HG03457 (cell line): ENCODE measurements at regions not wholly inside any gene's neighbourhood (a gene's known extent, or its start where the extent isn't known, plus 50 kb on each side); places are given as distances from the start of the nearest gene placed in this dataset.

Experiments used
- ATAC-seq: cut with Tn5 transposase; IDR thresholded peaks from one replicate; pipeline ENCODE4 v1.9.1; 2021; ENCODE audit warnings: moderate number of reproducible peaks; ENCODE audit not compliant: unreplicated experiment

GRCh38 chr2:2758793-2759367 is 427.8 kb upstream of the MYT1L start:
- ATAC-seq: no peak

GRCh38 chr2:2757764-2758163 is 426.7 kb upstream of the MYT1L start:
- ATAC-seq: no peak

GRCh38 chr2:2756886-2757285 is 425.8 kb upstream of the MYT1L start:
- no peak for ATAC-seq

DNA sequence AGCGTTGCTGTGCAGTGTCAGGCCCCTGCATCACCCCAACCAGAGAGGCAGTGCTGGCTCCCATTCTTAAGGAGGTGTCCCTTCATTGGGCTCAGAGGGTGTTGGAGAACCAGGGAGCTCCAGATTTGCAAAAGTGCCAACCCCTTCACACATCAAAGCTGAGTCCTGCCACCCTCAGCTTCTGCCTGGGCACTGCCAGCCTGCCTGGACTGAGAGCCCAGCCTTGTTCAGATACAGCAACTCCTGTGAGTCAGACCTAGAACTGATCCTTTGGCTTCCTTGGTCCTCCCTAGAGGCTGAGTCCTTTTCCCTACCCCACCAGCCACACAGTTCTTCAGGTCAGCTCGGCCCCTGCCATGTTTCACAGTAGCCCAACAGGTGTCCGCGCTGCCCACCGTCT is 424.9 kb upstream of the MYT1L start:
- ATAC-seq: no peak

GRCh38 chr2:2754940-2755339 is 423.9 kb upstream of the MYT1L start:
- no peak for ATAC-seq

- ATAC-seq: no peak
These were observed 420.7 kb upstream of the MYT1L start for GRCh38 chr2:2751715-2752315.

GRCh38 chr2:2750867-2751714 is 420.0 kb upstream of the MYT1L start:
- no peak for ATAC-seq

GRCh38 chr2:2749206-2749598 is 418.1 kb upstream of the MYT1L start:
- no peak for ATAC-seq

DNA sequence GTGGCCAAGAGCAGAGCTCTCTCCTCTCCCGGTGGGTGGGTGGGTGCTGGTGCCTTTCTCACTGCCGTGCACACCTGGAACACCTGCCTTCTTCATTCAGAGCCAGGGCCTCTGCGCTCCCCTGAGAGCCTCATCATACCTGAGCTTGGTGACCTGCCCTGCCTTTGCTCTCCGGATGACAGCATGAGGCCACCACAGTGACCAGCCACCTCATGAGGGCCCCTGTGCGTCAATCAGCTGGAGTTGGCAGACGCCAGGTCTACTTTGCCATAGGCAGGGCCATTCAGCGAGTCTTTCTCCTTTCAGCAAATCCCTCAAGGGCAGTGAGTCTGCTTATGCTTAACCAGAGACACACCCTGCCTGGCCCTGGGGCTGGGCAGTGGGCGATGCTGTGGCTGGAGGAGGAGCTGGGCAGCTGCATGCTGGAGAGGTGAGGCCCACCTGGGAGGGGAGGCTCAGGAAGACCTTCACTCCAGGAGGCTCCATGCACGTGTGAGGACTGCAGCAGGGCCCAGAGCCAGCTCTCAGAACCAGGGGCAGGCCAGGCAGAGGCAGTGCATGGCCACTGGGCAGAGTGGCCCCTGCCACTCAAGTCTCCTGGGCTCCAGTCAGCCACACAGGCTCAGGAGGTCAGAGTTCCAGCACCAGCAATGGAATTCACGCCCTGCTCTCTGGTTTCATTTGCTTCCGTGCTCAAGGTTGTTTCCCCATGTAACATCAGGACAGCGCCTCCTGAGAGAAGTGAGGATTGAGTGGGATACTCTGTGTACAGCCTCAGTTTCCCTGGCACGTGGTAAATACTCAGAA is 417.5 kb upstream of the MYT1L start:
- no peak for ATAC-seq

DNA sequence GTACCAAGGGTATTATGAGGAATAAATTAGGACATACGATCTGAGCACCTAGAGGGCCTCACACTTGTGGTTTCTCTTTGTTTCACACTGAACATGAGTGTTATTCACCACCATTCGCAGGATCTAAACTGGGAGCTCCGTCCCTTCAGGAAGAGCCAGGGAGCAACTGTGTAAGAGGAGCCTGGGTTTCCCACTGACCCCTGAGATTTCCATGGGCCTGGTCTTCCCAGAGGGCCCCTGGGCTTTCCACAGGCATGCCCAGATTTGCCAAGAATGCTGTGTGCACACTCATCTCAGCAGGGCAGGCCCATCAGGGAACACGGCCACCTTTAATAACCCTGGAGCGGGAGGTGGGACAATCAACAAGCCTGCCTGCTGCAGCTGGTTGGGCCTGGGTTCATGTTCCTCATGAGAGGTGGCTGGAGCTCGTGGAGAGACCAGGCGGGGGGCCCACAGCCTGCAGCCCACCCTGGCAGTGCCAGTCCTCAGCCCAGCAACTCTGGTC is 416.8 kb upstream of the MYT1L start:
- ATAC-seq: no peak

DNA sequence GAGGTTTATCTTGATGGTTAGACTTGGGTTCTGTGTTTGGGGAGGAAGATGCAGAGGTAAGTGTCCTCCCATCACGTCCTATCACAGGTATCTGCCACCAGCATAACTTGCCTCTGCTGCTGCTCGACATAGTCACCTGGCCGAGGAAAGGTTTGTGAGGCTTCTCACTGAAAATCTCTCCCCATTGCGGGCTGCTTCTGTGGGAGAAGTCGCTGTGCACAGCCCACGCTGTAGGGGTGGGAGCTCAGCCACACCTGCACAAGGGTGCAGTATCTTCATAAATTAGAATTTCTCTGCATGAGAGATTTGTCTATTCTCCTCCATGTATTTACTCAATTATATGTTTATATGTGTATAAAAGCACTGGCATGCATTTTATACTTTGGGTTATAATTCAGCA is 415.7 kb upstream of the MYT1L start:
- no peak for ATAC-seq

- no peak for ATAC-seq
These were observed 414.1 kb upstream of the MYT1L start for GRCh38 chr2:2744958-2745715.

- no peak for ATAC-seq
These were observed 413.0 kb upstream of the MYT1L start for GRCh38 chr2:2744107-2744506.

DNA sequence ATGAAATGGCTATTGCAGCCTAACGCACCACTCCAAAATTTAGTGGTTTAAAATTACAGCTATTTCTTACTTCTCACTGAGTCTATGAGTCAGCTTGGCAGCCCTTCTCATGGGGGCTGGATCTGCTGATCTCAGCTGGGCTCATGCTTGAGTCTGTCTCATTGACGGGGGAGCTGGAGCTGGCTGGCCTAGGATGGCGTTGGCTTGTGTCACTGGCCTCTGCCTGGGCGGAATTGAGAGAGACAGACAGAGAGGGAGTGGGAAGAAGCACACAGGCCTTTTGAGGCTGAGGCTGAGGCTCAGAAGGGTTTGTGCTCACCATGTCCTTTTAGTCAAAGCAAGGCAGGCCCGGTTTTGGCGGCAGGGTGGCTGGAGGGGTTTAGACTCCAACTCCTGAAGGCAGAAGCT is 412.1 kb upstream of the MYT1L start:
- no peak for ATAC-seq

GRCh38 chr2:2742726-2743125 is 411.7 kb upstream of the MYT1L start:
- no peak for ATAC-seq

- no peak for ATAC-seq
These were observed 409.2 kb upstream of the MYT1L start for GRCh38 chr2:2740238-2740775.

- no peak for ATAC-seq
These were observed 408.2 kb upstream of the MYT1L start for GRCh38 chr2:2739231-2739795.

DNA sequence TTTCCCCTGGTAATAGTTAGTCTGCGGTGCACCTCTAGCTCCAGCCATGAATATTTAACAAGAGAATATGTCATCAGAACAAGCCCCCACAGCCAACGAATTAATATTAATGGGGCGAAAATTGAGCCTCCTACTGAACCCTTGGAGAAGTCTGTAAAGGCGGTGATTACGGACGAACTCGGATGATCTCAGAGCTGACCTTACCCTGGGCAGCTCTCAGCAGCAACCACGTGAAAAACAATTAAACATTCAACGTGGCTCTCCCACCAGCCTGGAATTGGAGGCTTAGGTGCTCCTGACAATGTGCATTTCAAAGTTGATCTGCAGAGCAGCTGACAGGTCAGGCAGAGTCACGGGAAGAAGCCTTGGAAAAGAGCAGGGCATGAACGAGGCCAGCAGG is 407.6 kb upstream of the MYT1L start:
- no peak for ATAC-seq

DNA sequence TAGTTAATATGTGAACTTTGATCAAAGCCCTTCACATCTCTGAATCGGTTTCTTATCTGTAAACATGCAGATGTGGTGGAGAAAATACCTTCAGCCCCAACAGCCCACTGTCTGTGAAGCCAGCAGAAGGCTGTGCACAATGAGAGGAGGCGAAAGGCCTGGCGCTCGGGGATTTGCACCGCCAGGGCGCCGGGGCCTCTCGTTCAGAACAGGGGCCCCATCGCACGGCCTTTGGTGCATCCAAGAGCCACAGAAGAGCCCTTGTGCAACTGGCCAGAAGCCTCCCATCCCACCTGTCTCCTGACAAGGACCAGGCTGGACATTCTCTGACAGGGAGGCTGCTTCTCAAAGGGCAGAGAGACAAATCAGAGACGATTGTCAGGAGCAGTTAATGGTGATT is 407.2 kb upstream of the MYT1L start:
- ATAC-seq: no peak

- ATAC-seq: no peak
These were observed 404.0 kb upstream of the MYT1L start for GRCh38 chr2:2735041-2735440.
